Body of pancreas (tissue), 4 donors: ENCODE measurements at regions not wholly inside any gene's neighbourhood (a gene's known extent, or its start where the extent isn't known, plus 50 kb on each side); places are given as distances from the start of the nearest gene placed in this dataset.

Source experiments
- ATAC-seq: fragments of 150-250 bp; one replicate; pipeline ENCODE4 v1.9.1; 2016
- DNase-seq, 4 donors: peaks; one replicate each; pipeline ENCODE4 v3.0.0-alpha.2; 2019
- H3K27ac ChIP-seq, 4 donors: fragments of 200-600 bp; sonication (generic); 1 replicate in 3 of 4; 2 replicates in 1 of 4; pipeline versions ENCODE4 v1.5.1 to v1.6.1; 2016 to 2019; ENCODE audit warnings: mild to moderate bottlenecking in 1 of 4, mixed read lengths in 1 of 4, moderate library complexity in 1 of 4
- H3K27me3 ChIP-seq, 2 donors: fragments of 200-600 bp; sonication (generic); one replicate each; pipeline ENCODE4 v1.6.0; 2016; ENCODE audit warnings: mild to moderate bottlenecking in 1 of 2
- H3K36me3 ChIP-seq, 2 donors: fragments of 200-600 bp; sonication (generic); replicated peaks in 1 of 2; 2 replicates each; pipeline ENCODE4 v1.5.1; 2016; ENCODE audit warnings: low read depth in 2 of 2; ENCODE audit not compliant: insufficient read depth in 1 of 2
- H3K4me1 ChIP-seq: fragments of 200-600 bp; sonication (generic); one replicate; pipeline ENCODE4 v1.6.0; 2016
- H3K4me3 ChIP-seq, 2 donors: fragments of 200-600 bp; sonication (generic); 1 replicate in 1 of 2; 2 replicates in 1 of 2; pipeline ENCODE4 v1.5.1; 2016 to 2019
- H3K9me3 ChIP-seq, 3 donors: fragments of 200-600 bp; sonication (generic); 1 replicate in 2 of 3; 2 replicates in 1 of 3; pipeline ENCODE4 v1.5.1; 2016
- POLR2A ChIP-seq, 3 donors: fragments of 450-650 bp; IDR thresholded peaks; one replicate each; pipeline ENCODE4 v1.6.1; 2016; ENCODE audit warnings: antibody characterized with exemption in 3 of 3, mild to moderate bottlenecking in 2 of 3
- WGBS, 2 donors: methylation state at CpG; one replicate each; pipeline ENCODE4 v1.1.5; 2017; 5-methylcytosine and 5-hydroxymethylcytosine counted together
- intact Hi-C: fragments of 100-400 bp; cut with DNase I; formaldehyde crosslinking; loops from one replicate; pipeline ENCODE4 v1.15.1; 2023
- TF ChIP-seq, protein P1 (sequence below), 7 experiments: fragments of 450-650 bp in 4 of 7; fragments of 200-600 bp in 3 of 7; sonication (generic) in 3 of 7; IDR thresholded peaks; one replicate each; pipeline ENCODE4 v1.5.1; 2016 to 2019; ENCODE audit warnings: antibody characterized with exemption in 7 of 7

DNA sequence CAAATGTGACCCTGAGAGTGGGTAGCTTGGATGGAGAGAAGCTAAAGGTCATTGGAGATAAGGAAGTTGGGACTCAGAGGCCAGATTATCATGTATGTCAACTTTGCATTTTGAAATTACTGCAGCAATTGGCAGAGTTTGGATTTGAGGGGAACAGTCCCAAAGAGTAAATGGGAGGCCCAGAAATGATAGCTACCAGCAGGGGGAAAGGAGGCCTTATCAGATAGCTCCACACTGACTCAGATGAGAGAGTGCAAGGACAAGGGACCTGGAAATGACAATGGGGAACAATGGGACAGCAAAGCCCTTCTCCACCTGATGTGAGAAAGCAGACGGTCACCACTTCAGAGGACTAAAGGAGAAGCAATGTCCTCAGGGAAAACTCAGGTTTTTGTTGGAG, 201.5 kb upstream of the JADE1 start:
- H3K27me3 ChIP-seq: no peaks in the 10 kb centered on the region
- TF ChIP-seq, protein P1, sequence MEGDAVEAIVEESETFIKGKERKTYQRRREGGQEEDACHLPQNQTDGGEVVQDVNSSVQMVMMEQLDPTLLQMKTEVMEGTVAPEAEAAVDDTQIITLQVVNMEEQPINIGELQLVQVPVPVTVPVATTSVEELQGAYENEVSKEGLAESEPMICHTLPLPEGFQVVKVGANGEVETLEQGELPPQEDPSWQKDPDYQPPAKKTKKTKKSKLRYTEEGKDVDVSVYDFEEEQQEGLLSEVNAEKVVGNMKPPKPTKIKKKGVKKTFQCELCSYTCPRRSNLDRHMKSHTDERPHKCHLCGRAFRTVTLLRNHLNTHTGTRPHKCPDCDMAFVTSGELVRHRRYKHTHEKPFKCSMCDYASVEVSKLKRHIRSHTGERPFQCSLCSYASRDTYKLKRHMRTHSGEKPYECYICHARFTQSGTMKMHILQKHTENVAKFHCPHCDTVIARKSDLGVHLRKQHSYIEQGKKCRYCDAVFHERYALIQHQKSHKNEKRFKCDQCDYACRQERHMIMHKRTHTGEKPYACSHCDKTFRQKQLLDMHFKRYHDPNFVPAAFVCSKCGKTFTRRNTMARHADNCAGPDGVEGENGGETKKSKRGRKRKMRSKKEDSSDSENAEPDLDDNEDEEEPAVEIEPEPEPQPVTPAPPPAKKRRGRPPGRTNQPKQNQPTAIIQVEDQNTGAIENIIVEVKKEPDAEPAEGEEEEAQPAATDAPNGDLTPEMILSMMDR (IDR thresholded peaks at IDR 0.05): no peak
- no peak overlapping the region for H3K4me3 ChIP-seq
- no peak for ATAC-seq
- H3K4me1 ChIP-seq: peaks cover 1% of the 10 kb centered on the region
- intact Hi-C loops: no loop called here
- WGBS, 2 donors: 92 to 100% methylated on average over 1 of the region's 1 CpG
- no peak overlapping the region for H3K27ac ChIP-seq
- H3K36me3 ChIP-seq: no peaks in the 10 kb centered on the region
- no peak for DNase-seq
- H3K9me3 ChIP-seq: no peaks in the 10 kb centered on the region

DNA sequence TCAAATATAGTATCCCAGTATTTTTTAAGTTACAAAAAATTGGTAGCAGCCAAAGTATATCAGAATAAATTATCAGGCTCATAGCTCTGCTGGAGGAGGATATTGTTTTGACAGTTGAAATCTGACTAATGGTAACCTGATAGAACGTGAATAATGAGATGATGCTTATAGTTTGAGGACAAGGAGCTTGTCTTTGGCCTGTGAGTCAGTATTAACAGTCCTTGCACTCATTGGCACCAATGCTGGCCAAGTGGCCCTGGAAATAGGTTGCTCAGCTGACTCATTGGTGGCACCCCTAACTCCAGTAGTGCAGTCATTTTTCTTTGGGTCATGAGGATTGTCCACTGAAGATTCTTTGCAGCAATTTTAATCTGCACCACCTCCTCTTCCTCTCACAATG, 203.3 kb upstream of the JADE1 start:
- peak in 1 of 4 donors; percentile 40 for DNase-seq
- no peaks in the 10 kb centered on the region for H3K36me3 ChIP-seq

DNA sequence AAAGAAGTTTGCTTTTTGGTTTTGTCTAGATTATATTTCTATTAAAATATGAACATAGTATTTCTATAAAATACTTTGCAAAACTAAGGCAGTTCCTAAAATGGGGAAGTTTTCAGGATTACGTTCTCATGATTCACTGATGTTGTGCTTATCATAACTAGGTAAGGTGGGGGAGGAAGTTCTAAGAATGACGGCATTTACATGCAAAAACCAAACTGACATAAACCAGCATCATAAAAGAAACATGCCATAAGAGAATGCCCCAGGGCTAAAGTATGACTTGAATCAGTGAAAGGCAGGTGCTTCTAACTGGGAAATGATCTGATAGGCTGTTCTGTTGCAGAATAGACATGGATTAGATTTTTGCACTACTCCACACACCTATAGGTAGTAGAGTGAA, 204.7 kb upstream of the JADE1 start:
- TF ChIP-seq, protein P1 (IDR thresholded peaks at IDR 0.05): no peak
- no peak for TF ChIP-seq POLR2A (IDR thresholded peaks at IDR 0.05)
- 69% methylated on average over 2 of the region's 2 CpGs for WGBS, 2 donors
- ATAC-seq (no peak), DNase-seq (no peak)
- Histone ChIP-seq H3K4me1 (peaks cover 31% of the 10 kb centered on the region), H3K9me3 (no peaks in the 10 kb centered on the region), H3K4me3 (no peak overlapping the region), H3K27ac (no peak overlapping the region), H3K36me3 (no peaks in the 10 kb centered on the region), H3K27me3 (no peaks in the 10 kb centered on the region)
- intact Hi-C loops: no loop called here

More for the DNA sequence above, 203.3 kb upstream of the JADE1 start:
- Histone ChIP-seq H3K27ac (no peak overlapping the region), H3K4me1 (peaks cover 18% of the 10 kb centered on the region), H3K27me3 (no peaks in the 10 kb centered on the region), H3K9me3 (no peaks in the 10 kb centered on the region), H3K4me3 (no peak overlapping the region)
- TF ChIP-seq POLR2A (IDR thresholded peaks at IDR 0.05): no peak
- TF ChIP-seq, protein P1 (IDR thresholded peaks at IDR 0.05): no peak
- no peak for ATAC-seq
- WGBS, 2 donors: 74 to 81% methylated on average over 1 of the region's 1 CpG
- intact Hi-C loops: no loop called here

DNA sequence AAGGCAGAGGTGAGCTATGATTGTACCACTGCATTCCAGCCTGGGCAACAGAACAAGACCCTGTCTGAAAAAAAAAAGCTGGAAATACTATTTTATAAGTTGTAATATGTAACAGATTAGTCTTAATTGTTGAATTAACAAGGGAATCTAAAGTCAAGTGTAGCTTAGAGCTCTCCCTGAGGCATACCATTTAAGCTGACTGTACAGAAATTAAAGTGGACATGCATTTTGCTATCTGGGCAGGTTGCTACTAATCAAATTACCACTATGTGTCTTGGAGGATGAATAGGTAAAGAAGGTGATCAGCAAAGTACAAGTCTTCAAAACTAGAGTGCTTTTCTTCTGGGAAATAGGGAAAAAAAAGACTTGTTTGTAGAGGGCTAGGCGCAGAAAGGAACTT, 205.3 kb upstream of the JADE1 start:
- 96 to 100% methylated on average over 1 of the region's 1 CpG for WGBS, 2 donors
- intact Hi-C loops: no loop called here
- H3K27ac ChIP-seq: no peak overlapping the region

DNA sequence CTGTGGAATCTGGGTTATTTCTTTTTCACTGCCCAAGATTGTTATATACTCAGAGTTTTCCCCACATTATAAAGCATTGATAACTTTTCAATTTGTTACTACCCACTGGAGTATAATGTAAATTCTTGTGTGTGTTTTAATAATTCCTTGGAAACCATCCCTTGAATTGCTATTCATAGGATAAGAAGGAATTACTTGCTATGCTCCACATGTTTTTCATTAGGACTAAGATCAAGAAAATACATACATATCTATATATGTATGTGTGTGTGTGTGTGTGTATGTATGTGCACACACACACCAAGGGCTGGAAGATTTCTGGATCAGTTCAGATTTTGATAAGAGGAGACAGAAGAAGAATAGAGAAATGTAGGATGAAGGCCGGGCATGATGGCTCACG, 206.4 kb upstream of the JADE1 start:
- H3K4me3 ChIP-seq: no peak overlapping the region
- ATAC-seq: no peak
- H3K36me3 ChIP-seq: no peaks in the 10 kb centered on the region
- H3K27me3 ChIP-seq: no peaks in the 10 kb centered on the region
- intact Hi-C loops: no loop called here
- no peak for DNase-seq
- no peak overlapping the region for H3K27ac ChIP-seq
- 96 to 98% methylated on average over 2 of the region's 2 CpGs for WGBS, 2 donors
- no peaks in the 10 kb centered on the region for H3K9me3 ChIP-seq
- peaks cover 49% of the 10 kb centered on the region for H3K4me1 ChIP-seq
- TF ChIP-seq, protein P1 (IDR thresholded peaks at IDR 0.05): no peak
- no peak for TF ChIP-seq POLR2A (IDR thresholded peaks at IDR 0.05)

More for the DNA sequence above, 205.3 kb upstream of the JADE1 start:
- H3K4me3 ChIP-seq: no peak overlapping the region
- DNase-seq: no peak
- H3K9me3 ChIP-seq: no peaks in the 10 kb centered on the region
- TF ChIP-seq POLR2A (IDR thresholded peaks at IDR 0.05): no peak
- TF ChIP-seq, protein P1 (IDR thresholded peaks at IDR 0.05): no peak
- H3K27me3 ChIP-seq: no peaks in the 10 kb centered on the region
- ATAC-seq: no peak
- no peaks in the 10 kb centered on the region for H3K36me3 ChIP-seq
- peaks cover 38% of the 10 kb centered on the region for H3K4me1 ChIP-seq
